ENCODE measurements at regions not wholly inside any gene's neighbourhood (a gene's known extent, or its start where the extent isn't known, plus 50 kb on each side); places are given as distances from the start of the nearest gene placed in this dataset.

- Histone ChIP-seq H3K4me3 (replicated peaks in 1 of 3) (no peak overlapping the region), H3K27ac (no peak overlapping the region), H3K27me3 (no peaks in the 10 kb centered on the region), H3K36me3 (no peaks in the 10 kb centered on the region), H3K9me3 (no peaks in the 10 kb centered on the region), H3K4me1 (peaks cover 9 to 15% of the 10 kb centered on the region in 2 donors)
- DNase-seq: no peak
- intact Hi-C loops (cut with DNase I): no loop called here
- 69 to 75% methylated on average over 9 of the region's 9 CpGs for WGBS, 2 donors
- no peak for TF ChIP-seq POLR2A (IDR thresholded peaks at IDR 0.05)
- TF ChIP-seq CTCF (IDR thresholded peaks at IDR 0.05): no peak
These were observed 83.1 kb upstream of the C1orf174 start for GRCh38 chr1:3983181-3983580.

- no peaks in the 10 kb centered on the region for H3K36me3 ChIP-seq
- H3K9me3 ChIP-seq: no peaks in the 10 kb centered on the region
- intact Hi-C loops (cut with DNase I): no loop called here
- H3K27ac ChIP-seq: no peak overlapping the region
- 80 to 84% methylated on average over 13 of the region's 13 CpGs for WGBS, 2 donors
- H3K27me3 ChIP-seq: no peaks in the 10 kb centered on the region
- no peak for TF ChIP-seq POLR2A (IDR thresholded peaks at IDR 0.05)
- TF ChIP-seq CTCF (IDR thresholded peaks at IDR 0.05): no peak
- no peak overlapping the region for H3K4me3 ChIP-seq (replicated peaks in 1 of 3)
- H3K4me1 ChIP-seq: peaks cover 9 to 15% of the 10 kb centered on the region in 2 donors
- no peak for DNase-seq
These were observed 84.5 kb upstream of the C1orf174 start for GRCh38 chr1:3984586-3984985.

- H3K4me3 ChIP-seq (replicated peaks in 1 of 3): no peak overlapping the region
- H3K9me3 ChIP-seq: no peaks in the 10 kb centered on the region
- TF ChIP-seq POLR2A (IDR thresholded peaks at IDR 0.05): no peak
- no peak for TF ChIP-seq CTCF (IDR thresholded peaks at IDR 0.05)
- 67 to 78% methylated on average over 6 to 13 of the region's 13 CpGs for WGBS, 2 donors
- H3K27ac ChIP-seq: no peak overlapping the region
- no peaks in the 10 kb centered on the region for H3K36me3 ChIP-seq
- no peaks in the 10 kb centered on the region for H3K27me3 ChIP-seq
- intact Hi-C loops (cut with DNase I): no loop called here
- peaks cover 2 to 5% of the 10 kb centered on the region in 2 donors for H3K4me1 ChIP-seq
- DNase-seq: no peak
These were observed 86.7 kb upstream of the C1orf174 start for GRCh38 chr1:3986686-3987218.

- no peak for DNase-seq
- TF ChIP-seq CTCF (IDR thresholded peaks at IDR 0.05): no peak
- no peak for TF ChIP-seq POLR2A (IDR thresholded peaks at IDR 0.05)
- WGBS, 2 donors: 80 to 83% methylated on average over 1 of the region's 2 CpGs
- Histone ChIP-seq H3K27me3 (no peaks in the 10 kb centered on the region), H3K4me3 (replicated peaks in 1 of 3) (no peak overlapping the region), H3K27ac (no peak overlapping the region), H3K36me3 (no peaks in the 10 kb centered on the region), H3K9me3 (no peaks in the 10 kb centered on the region), H3K4me1 (no peaks in the 10 kb centered on the region)
- intact Hi-C loops (cut with DNase I): no loop called here
These were observed 87.7 kb upstream of the C1orf174 start for GRCh38 chr1:3987669-3988235.

- H3K4me1 ChIP-seq: no peaks in the 10 kb centered on the region
- no peak overlapping the region for H3K4me3 ChIP-seq (replicated peaks in 1 of 3)
- 90 to 91% methylated on average over 7 of the region's 7 CpGs for WGBS, 2 donors
- no peak for DNase-seq
- no peaks in the 10 kb centered on the region for H3K9me3 ChIP-seq
- H3K27ac ChIP-seq: no peak overlapping the region
- intact Hi-C loops (cut with DNase I): no loop called here
- no peaks in the 10 kb centered on the region for H3K36me3 ChIP-seq
- TF ChIP-seq CTCF (IDR thresholded peaks at IDR 0.05) (no peak), POLR2A (IDR thresholded peaks at IDR 0.05) (no peak)
- no peaks in the 10 kb centered on the region for H3K27me3 ChIP-seq
These were observed 88.4 kb upstream of the C1orf174 start for GRCh38 chr1:3988431-3988830.

All from thyroid gland (tissue), 4 donors.